Loucy (cell line): ENCODE measurements at regions not wholly inside any gene's neighbourhood (a gene's known extent, or its start where the extent isn't known, plus 50 kb on each side); places are given as distances from the start of the nearest gene placed in this dataset.

Experiments used
- H2AFZ ChIP-seq: fragments of 200-600 bp; sonication (generic); 2 replicates; pipeline ENCODE4 v1.6.0; 2016; ENCODE audit warnings: antibody characterized with exemption, mild to moderate bottlenecking, low read length, moderate library complexity
- H3F3A ChIP-seq: fragments of 200-600 bp; 2 replicates; pipeline ENCODE4 v1.6.0; 2016; ENCODE audit warnings: antibody characterized with exemption, low read depth, mild to moderate bottlenecking
- H3K27me3 ChIP-seq: fragments of 200-600 bp; sonication (generic); 2 replicates; pipeline ENCODE4 v1.6.1; 2014; ENCODE audit warnings: low read length, mild to moderate bottlenecking; ENCODE audit not compliant: insufficient read depth, poor library complexity, severe bottlenecking
- H3K36me3 ChIP-seq: fragments of 200-600 bp; sonication (generic); 2 replicates; pipeline ENCODE4 v1.6.1; 2016; ENCODE audit warnings: low read length; ENCODE audit not compliant: insufficient read depth
- H3K4me1 ChIP-seq: fragments of 200-600 bp; sonication (generic); 2 replicates; pipeline ENCODE4 v1.5.1; 2014; ENCODE audit warnings: low read length, mild to moderate bottlenecking; ENCODE audit not compliant: insufficient read depth, poor library complexity, severe bottlenecking
- H3K4me2 ChIP-seq: fragments of 200-600 bp; sonication (generic); 2 replicates; pipeline ENCODE4 v1.6.0; 2014; ENCODE audit warnings: antibody characterized with exemption, low read length, low read depth, mild to moderate bottlenecking; ENCODE audit not compliant: poor library complexity, severe bottlenecking
- H3K4me3 ChIP-seq: fragments of 200-600 bp; sonication (generic); 2 replicates; pipeline ENCODE4 v1.5.1; 2014; ENCODE audit warnings: low read length, mild to moderate bottlenecking, mixed read lengths; ENCODE audit not compliant: poor library complexity, severe bottlenecking
- H3K79me2 ChIP-seq: fragments of 200-600 bp; sonication (generic); 2 replicates; pipeline ENCODE4 v1.6.1; 2014; ENCODE audit warnings: low read length; ENCODE audit not compliant: insufficient read depth
- H3K9ac ChIP-seq: fragments of 200-600 bp; sonication (generic); 2 replicates; pipeline ENCODE4 v1.6.0; 2014; ENCODE audit warnings: mild to moderate bottlenecking, low read depth, low read length, moderate library complexity; ENCODE audit not compliant: poor library complexity, severe bottlenecking
- H3K9me2 ChIP-seq: fragments of 200-600 bp; sonication (generic); replicated peaks from 2 replicates; pipeline ENCODE4 v1.6.1; 2016; ENCODE audit warnings: low read depth, low read length, mixed read lengths
- H3K9me3 ChIP-seq: fragments of 200-600 bp; sonication (generic); 2 replicates; pipeline ENCODE4 v1.6.1; 2014; ENCODE audit warnings: mild to moderate bottlenecking, antibody characterized with exemption, low read length, low read depth; ENCODE audit not compliant: insufficient read depth
- H4K20me1 ChIP-seq: fragments of 200-600 bp; sonication (generic); 2 replicates; pipeline ENCODE4 v1.6.0; 2014; ENCODE audit warnings: antibody characterized with exemption, low read length, mild to moderate bottlenecking; ENCODE audit not compliant: insufficient read depth, poor library complexity, severe bottlenecking
- CTCF ChIP-seq: fragments of 200-600 bp; sonication (generic); conservative IDR thresholded peaks from 2 replicates; pipeline ENCODE4 v1.5.1; 2014; ENCODE audit warnings: mild to moderate bottlenecking, antibody characterized with exemption, low read length
- EZH2phosphoT487 ChIP-seq: fragments of 200-600 bp; IDR thresholded peaks from 2 replicates; pipeline ENCODE4 v1.6.1; 2018; ENCODE audit warnings: antibody characterized with exemption, mild to moderate bottlenecking, moderate library complexity, borderline replicate concordance

- no peak overlapping the region for H3K9ac ChIP-seq
- peaks cover 16% of the 10 kb centered on the region for H3K4me1 ChIP-seq
- H3K9me2 ChIP-seq: no peaks in the 10 kb centered on the region
- no peak overlapping the region for H2AFZ ChIP-seq
- H3K4me2 ChIP-seq: no peak overlapping the region
- H3F3A ChIP-seq: no peaks in the 10 kb centered on the region
- TF ChIP-seq CTCF (no peak), EZH2phosphoT487 (no peak)
- H3K79me2 ChIP-seq: no peaks in the 10 kb centered on the region
- H3K9me3 ChIP-seq: no peaks in the 10 kb centered on the region
- H4K20me1 ChIP-seq: no peaks in the 10 kb centered on the region
- no peaks in the 10 kb centered on the region for H3K36me3 ChIP-seq
- H3K4me3 ChIP-seq: no peak overlapping the region
- no peaks in the 10 kb centered on the region for H3K27me3 ChIP-seq
Observed at GRCh38 chr13:76762721-76763120, 123.5 kb downstream of the KCTD12 start.

GRCh38 chr13:76759877-76760276 lies 126.3 kb downstream of the KCTD12 start:
- Histone ChIP-seq H3K9me2 (no peaks in the 10 kb centered on the region), H3K4me2 (no peak overlapping the region), H2AFZ (no peak overlapping the region), H3K27me3 (no peaks in the 10 kb centered on the region), H3K4me3 (no peak overlapping the region), H4K20me1 (no peaks in the 10 kb centered on the region), H3K4me1 (peaks cover 7% of the 10 kb centered on the region), H3K9me3 (no peaks in the 10 kb centered on the region), H3K79me2 (no peaks in the 10 kb centered on the region), H3K9ac (no peak overlapping the region), H3F3A (no peaks in the 10 kb centered on the region), H3K36me3 (no peaks in the 10 kb centered on the region)
- TF ChIP-seq EZH2phosphoT487 (no peak), CTCF (no peak)

- no peak overlapping the region for H2AFZ ChIP-seq
- H3K4me2 ChIP-seq: no peak overlapping the region
- no peak overlapping the region for H3K9ac ChIP-seq
- H3K79me2 ChIP-seq: no peaks in the 10 kb centered on the region
- H3K4me1 ChIP-seq: no peaks in the 10 kb centered on the region
- no peaks in the 10 kb centered on the region for H3K9me2 ChIP-seq
- H3F3A ChIP-seq: no peaks in the 10 kb centered on the region
- no peak for TF ChIP-seq CTCF
- no peak for TF ChIP-seq EZH2phosphoT487
- H3K4me3 ChIP-seq: no peak overlapping the region
- no peaks in the 10 kb centered on the region for H3K27me3 ChIP-seq
- no peaks in the 10 kb centered on the region for H3K36me3 ChIP-seq
- no peaks in the 10 kb centered on the region for H4K20me1 ChIP-seq
- no peaks in the 10 kb centered on the region for H3K9me3 ChIP-seq
Observed at GRCh38 chr13:76758738-76759137, 127.5 kb downstream of the KCTD12 start.
